IPS-NIHi7 (cell line): ENCODE measurements at regions not wholly inside any gene's neighbourhood (a gene's known extent, or its start where the extent isn't known, plus 50 kb on each side); places are given as distances from the start of the nearest gene placed in this dataset.

Experiments used
- DNase-seq: peaks from one replicate; pipeline ENCODE4 v3.0.0; 2012; ENCODE audit warnings: mixed read lengths; ENCODE audit errors: extremely low spot score

DNA sequence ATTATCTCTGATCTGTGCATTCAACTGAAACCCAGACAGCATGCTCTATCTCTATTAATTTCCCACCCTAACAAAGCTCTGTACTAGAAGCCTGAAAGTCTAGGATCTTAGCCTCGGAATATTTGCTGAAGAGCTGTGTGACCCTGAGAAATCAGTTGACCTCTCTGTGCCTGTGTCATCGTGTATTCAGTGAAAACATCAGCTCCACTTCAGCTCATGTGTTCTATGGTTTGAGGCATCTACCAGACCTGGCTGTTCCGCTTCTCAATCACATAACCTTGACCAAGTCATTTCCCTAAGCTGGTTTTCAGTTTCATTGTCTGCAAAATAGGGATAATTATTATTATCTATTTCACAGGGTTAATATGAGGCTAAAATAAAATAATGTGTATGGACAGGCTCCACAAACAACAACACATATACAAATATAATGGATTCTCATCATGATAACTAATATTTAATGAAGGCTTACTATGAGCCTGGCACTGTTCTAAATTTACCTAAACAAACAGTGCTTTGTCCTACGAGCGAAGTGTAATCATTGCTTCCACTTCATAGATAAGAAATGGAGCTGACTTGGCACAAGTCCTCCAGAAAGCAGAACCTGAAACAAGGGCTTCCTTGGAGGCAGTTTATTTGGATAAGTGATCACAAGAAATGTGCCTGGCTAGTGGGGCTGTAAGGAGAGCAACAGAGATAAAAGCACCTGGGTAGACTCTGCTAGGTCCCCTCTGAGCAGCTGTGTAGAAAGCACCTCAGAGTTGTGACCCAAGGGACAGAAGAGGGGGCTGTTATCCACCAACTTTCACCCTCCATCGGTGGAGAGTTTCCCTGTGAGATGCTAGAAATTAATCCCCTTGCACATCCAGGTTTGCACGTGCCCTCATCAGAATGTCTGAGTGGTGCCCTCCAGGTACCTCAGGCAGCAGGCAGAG lies 356.9 kb downstream of the RAB28 start:
- DNase-seq, result no peak

DNA sequence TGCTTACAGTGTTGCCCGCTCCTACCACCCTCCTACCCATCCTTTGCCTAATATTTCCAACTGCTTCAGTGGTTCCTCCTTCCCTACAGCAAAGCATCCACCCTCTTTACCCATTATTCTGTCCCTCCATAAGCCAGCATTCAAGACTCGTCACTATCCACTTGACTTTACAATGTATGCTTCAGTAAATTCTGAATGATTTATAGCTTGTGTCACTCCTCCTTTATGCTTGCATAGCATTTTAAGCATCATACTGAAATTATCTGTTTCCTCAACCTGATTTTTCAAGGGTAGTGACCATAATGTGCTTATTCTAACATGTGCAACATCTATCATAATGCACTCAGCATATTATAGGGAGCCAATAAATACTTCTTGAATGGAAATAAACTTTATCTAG lies 365.5 kb downstream of the RAB28 start:
- DNase-seq, result no peak

DNA sequence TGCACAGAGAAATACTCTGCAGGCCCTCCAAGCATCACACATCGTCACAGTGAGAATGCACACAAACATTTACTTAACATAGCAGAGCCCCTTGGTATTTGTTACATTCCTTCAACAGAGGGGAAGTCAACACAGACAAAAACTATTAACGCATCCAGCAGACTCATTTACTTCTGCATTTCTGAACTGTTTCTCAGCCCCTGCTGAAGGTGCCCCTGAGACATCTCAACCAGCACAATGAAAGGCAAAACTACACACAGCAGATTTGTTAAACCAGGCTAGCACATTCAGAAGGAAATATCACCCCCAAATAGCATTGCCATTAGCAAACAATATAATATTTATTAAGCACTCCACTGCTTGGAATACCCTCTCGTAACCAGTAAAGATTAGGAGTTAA lies 367.0 kb downstream of the RAB28 start:
- no peak for DNase-seq

DNA sequence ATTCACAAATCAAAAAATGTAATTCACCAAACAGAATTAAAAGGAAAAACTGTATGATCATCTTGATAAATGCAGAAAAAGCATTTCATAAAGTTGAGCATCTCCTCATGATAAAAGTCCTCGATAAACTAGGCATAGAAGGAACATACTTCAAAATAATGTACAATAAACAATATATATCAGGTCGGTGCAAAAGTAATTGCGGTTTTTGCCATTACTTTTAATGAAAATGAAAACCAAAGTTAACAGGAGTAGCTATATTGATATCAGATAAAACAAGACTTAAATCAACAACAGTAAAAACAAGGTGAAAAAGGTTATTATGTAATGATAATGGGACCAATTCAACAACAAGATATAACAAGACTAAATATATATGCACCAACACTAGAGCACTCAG lies 372.1 kb downstream of the RAB28 start:
- no peak for DNase-seq

DNA sequence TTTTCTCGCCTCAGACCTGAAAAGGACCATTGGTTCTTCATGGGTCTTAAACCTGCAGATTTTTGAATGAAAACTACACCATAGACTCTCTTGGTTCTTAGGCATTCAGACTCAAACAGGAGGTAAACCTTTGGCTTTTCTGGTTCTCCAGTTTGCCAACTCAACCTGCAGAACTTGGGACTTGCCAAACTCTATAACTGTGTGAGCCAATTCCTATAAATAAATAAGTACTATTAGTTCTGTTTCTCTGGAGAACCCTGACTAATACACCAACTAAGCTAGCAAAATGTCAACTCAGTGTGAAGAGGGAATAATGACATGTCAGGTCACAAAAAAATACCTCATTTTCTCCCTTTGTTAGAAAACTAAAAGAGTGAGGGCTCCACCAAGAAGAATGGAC lies 374.6 kb downstream of the RAB28 start:
- no peak for DNase-seq

DNA sequence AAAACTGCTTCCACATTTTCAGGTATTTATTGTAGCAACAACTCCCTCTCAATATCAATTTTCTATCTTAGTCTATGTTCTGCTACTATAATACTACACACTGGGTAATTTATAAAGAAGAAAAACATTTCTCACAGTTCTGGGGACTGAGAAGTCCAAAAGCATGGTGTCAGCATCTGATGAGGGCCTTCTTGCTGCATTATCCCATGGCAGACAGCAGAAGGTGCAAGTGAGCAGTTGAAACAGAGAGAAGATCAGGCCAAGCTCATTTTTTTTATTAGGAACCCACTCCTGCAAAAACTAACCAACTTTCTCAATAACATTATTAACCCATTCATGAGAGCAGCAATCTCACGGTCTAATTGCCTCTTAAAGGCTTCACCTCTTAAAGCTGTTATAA lies 376.0 kb downstream of the RAB28 start:
- DNase-seq, result no peak

DNA sequence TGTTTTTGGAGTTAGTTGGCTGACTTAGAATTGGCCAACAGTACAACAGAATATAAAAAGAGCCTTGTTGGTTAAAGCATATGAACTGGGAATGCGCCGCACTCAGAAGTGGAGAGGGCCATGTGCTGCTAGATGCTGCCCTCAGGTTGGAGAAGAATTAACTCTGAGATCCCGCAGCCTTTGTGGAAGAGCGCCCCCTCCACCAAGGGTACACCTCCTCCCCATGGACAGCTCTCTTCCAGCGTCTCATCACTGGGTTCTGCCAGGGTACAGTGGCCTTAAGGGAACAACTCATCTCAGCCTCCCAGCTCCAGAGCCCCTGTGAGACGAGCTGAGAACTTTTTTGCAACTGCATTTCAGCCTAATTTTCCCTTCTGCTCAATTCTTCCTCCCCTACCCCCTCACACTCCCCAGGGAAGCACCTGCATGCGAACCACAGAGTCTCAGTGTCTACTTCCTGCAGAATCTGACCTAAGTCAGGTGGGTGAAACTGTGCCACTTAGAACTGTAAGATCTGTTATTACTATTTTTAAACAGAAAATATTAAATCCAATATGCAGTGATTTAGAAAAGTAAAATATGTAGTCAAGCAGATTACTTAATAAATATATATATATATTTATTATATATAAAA lies 380.6 kb downstream of the RAB28 start:
- DNase-seq, result peak; percentile 26

DNA sequence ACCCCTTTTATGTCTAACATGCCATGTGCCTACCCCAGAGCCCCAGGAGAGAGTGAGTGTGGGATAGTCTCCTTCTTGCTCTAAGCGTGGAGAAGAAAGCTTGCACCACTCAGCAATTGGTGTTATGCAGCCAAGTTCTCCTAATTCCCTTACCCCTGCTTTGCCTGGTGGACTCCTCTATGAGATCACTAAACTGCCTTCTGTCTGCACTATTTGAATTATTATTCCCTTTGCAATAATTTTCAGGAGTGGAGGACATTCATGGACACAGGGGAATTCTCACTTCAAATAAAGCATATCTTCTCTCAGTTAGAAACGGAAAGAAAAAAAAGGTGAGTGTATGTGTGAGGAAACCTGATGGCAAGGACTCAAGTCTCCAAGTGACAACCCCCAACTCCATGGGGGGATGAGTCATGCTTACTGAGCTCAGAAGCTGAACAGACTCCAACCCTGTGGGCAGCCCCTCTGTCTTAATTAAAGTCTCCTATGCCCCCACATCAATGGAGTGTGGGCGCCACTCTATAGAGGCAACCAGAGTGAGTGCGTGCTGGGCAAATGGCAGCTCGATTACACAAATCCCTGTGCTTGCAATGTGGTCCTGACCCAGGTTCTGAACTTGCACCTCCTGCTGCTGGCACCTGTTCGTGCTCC lies 381.9 kb downstream of the RAB28 start:
- no peak for DNase-seq

DNA sequence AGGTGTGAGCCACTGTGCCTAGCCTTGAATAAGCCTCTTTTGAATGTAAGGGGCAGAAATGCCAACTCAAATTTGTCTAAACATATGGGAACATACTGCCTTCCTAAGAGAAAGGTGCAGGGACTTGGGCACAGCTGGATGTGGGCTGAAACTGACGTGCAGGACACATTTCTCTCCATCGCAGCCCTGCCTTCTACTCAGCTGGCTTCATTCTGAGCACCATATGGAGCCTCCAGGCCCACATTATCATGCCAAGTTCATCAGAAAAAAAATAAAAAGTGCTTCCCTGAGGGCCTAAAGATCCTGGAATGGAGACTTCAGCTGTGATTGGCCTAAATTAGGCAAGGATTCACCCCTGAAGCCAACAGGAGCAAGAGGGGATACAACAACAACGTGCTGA lies 386.2 kb downstream of the RAB28 start:
- DNase-seq, result no peak

DNA sequence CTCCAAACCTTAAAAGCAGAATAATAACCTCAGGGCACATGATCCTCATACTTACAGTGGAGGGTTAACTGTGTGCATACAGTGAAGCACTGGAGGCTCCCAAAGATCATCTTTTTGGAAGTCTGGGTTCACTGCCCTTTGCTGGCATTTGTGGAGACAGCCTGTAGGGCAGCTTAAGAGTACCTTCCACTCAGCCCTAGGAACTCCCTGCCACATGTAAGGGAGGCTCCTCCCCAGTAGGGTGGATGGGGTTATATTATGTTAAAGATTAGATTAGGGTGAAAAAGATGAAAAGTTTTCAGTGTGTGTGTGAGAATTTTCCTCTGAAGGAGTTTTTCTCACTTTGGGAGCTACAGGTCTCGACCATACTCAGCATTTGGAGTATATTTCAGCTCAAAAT lies 388.4 kb downstream of the RAB28 start:
- DNase-seq, result no peak

DNA sequence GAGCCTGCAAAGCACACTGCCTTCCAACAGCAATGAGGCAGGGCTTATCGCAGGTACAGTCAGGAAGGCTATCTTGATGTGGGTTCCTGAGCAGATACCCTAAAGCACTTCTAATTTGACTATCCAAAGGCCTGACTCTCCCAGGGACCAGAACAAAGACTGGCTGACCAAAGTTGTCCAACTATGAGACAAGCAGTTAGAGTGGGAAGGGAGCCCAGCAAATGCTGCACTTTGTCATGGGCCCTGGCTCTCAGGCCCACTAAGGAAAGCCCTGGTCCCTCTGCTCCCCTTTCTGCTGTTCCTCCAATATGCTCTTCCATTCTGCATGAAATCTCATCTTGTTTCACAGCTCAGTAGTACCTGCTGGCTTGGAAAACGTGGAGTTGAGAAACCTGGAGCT lies 391.0 kb downstream of the RAB28 start:
- DNase-seq, result no peak

DNA sequence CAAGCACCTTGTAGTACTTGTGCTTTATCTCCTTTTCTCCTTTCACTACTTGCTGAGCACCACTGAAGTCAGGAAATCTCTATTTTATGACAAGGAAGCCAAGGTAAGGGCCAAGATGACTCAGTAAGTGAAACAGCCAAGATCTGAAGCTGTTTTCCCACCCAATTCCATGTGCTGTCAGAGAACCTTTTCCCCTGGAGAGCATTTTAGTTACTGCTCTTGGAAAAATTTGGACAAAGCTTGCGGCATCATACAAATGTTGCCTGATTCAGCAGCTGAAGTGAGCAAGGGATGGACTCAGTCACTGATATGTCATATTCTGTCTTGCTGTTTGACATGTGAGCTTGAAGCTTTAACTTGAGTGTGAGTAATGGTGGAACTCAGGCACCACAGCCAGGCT lies 391.4 kb downstream of the RAB28 start:
- DNase-seq, result no peak

DNA sequence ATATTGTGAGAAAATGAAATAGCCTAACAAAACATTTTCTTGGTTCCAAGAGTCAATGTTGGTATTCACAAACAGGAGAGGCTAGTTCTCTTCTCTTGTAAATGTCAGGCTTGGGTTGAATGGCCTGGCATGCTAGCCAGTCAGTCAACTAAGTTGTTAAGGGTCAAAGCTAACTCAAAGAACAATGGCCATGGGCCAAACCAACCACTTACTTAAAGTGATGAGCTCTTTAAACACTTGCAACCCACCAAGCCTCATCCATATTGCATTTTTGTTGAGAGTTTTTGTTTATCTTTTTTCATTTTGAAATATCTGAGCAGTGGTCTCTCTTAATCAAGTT lies 394.5 kb downstream of the RAB28 start:
- no peak for DNase-seq

DNA sequence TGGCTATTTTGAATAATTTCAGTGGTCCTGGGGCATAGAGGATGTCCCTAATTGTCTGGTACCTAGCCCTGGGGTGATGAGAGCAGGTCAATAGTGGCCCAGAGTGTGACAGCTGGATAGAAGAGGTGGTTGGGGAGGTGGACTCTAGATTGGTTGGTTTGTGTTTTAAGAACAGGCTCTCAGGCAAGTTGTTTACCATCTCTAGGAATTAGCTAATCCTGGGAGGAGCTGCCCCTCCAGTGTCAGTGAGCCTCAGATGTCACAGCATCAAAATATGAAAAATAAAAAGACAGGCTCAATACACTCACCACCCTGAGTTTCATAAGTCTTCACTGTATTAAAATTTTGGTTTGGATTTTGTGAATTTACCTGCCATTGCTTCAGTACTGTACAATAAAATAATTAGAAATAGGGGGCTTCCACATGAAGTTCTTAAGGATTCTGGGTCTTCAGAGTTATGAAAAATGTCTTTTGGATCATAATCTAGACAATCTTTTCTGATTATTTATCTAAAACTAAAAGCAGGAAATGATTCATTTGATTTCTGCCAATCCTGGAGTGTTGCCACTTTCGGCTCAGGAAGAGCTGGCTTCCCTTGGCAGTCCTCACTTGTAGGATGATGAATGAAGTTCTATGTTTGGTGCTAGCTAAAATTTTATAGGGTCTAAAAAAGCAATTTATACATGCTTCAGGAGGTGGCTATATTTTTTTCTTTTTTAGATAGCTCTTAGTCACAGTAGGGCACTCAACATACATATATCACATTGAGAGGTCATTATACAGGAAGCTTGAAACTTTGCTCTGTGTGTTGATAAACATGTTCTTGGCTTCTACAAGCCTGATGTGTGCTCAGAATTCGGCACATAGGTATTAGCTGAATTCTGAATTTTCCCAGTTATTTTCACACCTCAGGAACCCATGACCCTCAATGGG lies 395.1 kb downstream of the RAB28 start:
- DNase-seq, result no peak

DNA sequence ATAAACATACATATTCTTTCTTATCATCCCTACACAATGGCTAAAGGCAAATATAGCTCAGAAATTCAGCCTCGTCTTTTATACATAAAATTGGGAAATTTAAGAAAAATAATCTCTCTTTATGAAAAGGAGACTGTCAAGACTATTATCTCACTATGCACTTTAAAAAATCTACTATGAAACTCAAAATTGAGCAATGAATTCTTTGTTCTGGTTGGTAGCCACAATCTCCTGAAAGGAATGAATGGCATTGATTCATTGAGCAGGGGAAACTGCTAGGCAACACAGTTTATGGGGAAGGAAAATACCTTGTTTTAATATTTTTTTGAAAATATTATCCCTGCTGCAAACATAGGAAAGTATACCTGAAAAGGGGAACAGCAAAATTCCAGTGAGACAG lies 397.1 kb downstream of the RAB28 start:
- DNase-seq, result no peak

DNA sequence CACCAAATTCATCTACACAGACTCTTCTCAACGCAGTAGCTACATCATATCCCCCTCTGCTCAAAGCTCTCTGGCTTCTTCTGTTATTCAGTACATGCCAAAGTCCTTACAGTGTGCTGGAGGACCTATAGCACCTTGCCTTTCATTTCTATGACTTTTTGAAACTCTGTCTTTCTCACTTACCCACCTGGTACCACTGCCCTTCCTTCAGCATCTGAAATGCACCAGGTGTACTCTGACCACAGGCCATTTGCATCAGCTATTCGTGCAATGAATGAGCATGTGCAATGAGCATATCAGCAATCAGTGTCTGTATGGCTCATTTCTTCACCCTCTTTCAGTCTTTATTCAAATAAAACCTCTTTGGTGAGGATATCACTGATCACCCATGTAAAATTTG lies 399.9 kb downstream of the RAB28 start:
- no peak for DNase-seq

DNA sequence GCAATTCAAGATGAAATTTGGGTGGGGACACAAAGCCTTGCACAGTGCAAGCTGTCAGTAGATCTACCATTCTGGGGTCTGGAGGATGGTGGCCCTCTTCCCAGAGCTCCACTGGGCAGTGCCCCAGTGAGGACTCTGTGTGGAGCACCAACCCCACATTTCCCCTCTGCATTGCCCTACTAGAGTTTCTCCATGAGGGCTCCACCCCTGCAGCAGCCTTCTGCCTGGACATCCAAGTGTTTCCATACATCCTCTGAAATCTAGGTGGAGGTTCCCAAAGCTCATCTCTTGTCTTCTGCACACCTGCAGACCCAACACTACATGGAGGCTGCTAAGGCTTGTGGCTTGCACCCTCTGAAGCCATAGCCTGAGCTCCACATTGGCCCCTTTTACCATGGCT lies 402.3 kb downstream of the RAB28 start:
- no peak for DNase-seq

DNA sequence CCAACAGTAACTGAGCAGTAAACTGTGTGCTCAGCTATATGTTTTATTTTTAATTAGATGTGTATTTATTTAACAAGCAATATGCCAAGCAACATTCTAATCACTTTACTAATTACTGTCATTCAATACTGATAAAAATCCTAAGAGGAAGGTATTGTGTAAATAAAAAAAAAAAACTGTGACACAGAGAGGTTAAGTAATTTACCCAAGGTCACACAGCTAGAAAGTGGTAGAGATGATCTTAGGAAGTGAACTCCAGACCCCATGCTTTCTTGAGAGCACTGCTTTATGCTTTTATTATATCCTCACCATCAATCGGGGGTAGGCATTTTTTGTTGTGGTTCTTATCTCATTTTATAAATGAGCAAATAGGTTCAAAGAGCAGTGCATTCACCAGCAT lies 417.1 kb downstream of the RAB28 start:
- no peak for DNase-seq

DNA sequence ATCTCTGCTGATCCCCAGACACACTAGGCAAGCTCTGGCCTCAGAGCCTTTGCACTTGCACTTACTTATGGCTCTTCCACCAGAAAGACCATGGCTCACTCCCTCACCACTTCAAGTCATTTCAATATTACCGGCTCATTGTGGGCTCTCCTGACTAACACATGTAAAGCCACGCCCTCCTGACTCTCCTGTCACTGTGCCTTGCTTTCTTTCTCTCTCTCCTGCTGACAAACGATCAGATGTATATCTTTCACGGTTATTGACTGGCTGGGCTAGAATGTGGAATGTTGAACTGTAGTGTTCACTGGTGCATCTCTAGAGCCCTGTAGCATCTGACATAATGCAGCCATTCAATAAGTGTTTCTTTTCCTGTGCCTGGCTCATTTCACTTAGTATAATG lies 425.1 kb downstream of the RAB28 start:
- DNase-seq, result no peak

DNA sequence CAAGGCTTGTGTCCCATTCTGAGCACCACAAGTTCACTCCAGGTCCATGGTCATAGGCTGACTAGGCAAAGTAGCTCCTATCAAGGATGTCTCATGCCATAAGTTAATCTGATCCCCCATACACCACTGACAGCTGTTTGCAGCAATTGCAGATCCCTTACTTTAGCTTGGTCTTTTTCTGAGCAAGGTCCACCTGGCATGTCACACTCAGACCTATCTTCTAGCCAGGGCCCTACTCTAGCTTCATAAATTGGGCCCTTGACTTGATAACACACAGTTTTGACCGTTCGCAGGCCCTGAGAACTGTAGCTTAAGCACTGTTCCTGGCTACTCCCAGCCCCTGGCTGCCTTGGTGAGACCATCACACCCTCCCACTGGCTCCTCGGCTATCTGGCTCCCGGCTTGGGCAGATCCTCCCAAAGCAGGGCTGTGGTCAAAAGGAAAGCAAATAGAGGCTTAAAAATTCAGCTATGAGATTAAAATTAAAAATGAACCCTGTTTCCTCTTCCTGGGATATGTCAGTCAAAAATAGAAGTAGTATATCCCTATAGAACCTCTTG lies 427.4 kb downstream of the RAB28 start:
- DNase-seq, result no peak

DNA sequence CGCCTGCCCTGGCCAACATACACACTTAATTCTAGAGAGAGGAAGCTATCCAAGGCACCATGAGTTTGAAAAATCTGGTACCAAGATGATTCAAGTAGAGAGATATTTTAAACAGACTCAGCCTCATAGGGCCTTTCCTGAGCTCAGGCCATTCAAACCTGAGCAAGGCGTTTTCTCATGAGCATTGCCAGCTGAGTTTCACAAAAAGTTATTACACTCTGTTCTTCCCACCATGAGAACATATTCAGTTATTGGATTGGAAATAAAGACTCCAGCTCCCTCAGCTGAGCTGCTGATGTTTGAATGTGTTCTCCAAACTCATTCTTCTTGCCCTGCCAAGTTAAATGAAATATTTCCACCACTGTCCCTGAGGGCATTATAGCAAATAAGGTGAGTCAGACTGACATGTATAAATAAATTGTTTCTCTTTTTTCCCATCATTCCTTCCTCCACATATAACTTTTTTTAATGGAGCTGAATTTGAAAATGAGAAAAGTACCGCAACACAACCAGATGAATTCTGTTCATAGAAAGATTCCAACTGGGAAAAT lies 429.6 kb downstream of the RAB28 start:
- DNase-seq, result no peak
